ENCODE measurements at regions not wholly inside any gene's neighbourhood (a gene's known extent, or its start where the extent isn't known, plus 50 kb on each side); places are given as distances from the start of the nearest gene placed in this dataset.
"Not testable (repeated sequence)": the region's sequence is repeated elsewhere in the genome, so short reads cannot be mapped to it uniquely, and the experiment has no call there.

DNA sequence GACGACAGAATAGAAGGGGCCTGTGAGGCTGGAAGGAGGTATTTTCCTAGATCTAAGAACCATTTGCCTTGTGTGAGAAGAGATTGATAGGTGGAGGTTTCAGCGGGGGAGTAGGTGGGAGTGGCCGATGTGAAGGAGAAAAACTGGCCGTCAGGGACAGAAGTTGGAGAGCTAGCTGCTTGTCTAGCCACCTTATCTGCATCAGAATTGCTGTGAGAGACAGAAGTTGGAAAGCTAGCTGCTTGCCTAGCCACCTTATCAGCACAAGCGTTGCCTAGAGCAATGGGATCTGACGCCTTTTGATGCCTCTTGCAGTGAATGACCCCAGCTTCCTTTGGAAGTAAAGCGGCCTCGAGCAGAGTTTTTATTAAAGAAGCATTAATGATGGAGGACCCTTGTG lies 283.9 kb downstream of the RPS4Y2 start:
- no peaks in the 10 kb centered on the region for H3K27me3 ChIP-seq (ENCODE audit: control insufficient read depth, insufficient read depth, low read length)
- H3K9ac ChIP-seq (ENCODE audit: low read length in 3 of 3): no peak overlapping the region
- DNase-seq (no peak), FAIRE-seq (no peak)
- intact Hi-C loops (cut with DNase I): no loop called here
- H3K9me3 ChIP-seq (ENCODE audit: control insufficient read depth in 2 of 3, insufficient read depth in 1 of 3, low read length in 3 of 3): no peaks in the 10 kb centered on the region
- no peak overlapping the region for H3K27ac ChIP-seq (ENCODE audit: low read depth in 2 of 2, low read length in 2 of 2)
- H3K4me1 ChIP-seq (ENCODE audit: control insufficient read depth in 2 of 3, insufficient read depth in 2 of 3, low read depth in 1 of 3, low read length in 3 of 3): no peaks in the 10 kb centered on the region
- H3K4me3 ChIP-seq (ENCODE audit: low read length in 3 of 3): no peak overlapping the region
- no peaks in the 10 kb centered on the region for H3K36me3 ChIP-seq (ENCODE audit: control insufficient read depth in 2 of 3, insufficient read depth in 3 of 3, low read length in 3 of 3)
- TF ChIP-seq, protein P1, sequence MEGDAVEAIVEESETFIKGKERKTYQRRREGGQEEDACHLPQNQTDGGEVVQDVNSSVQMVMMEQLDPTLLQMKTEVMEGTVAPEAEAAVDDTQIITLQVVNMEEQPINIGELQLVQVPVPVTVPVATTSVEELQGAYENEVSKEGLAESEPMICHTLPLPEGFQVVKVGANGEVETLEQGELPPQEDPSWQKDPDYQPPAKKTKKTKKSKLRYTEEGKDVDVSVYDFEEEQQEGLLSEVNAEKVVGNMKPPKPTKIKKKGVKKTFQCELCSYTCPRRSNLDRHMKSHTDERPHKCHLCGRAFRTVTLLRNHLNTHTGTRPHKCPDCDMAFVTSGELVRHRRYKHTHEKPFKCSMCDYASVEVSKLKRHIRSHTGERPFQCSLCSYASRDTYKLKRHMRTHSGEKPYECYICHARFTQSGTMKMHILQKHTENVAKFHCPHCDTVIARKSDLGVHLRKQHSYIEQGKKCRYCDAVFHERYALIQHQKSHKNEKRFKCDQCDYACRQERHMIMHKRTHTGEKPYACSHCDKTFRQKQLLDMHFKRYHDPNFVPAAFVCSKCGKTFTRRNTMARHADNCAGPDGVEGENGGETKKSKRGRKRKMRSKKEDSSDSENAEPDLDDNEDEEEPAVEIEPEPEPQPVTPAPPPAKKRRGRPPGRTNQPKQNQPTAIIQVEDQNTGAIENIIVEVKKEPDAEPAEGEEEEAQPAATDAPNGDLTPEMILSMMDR (IDR thresholded peaks at IDR 0.05; ENCODE audit: borderline replicate concordance, extremely low read depth, insufficient read depth): no peak

DNA sequence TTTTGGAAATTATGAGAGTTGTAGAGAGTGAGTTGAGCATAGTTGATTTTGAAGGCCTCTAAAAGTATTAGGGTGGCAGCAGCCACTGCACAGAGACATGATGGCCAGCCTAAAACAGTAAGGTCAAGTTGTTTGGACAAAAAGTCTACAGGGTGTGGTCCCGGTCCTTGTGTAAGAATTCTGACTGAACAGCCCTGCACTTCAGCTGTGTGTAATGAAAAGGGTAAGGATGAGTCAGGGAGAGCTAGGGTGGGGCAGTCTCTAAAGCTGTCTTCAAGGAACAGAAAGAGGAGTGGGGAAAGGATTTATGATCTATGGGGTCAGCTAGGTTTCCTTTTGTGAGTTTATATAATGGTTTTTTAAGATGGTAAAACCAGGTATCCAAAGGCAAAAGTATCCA lies 284.8 kb downstream of the RPS4Y2 start:
- H3K36me3 ChIP-seq (ENCODE audit: control insufficient read depth in 2 of 3, insufficient read depth in 3 of 3, low read length in 3 of 3); intact Hi-C loops (cut with DNase I); H3K27me3 ChIP-seq (ENCODE audit: control insufficient read depth, insufficient read depth, low read length); FAIRE-seq; H3K4me1 ChIP-seq (ENCODE audit: control insufficient read depth in 2 of 3, insufficient read depth in 2 of 3, low read depth in 1 of 3, low read length in 3 of 3); H3K27ac ChIP-seq (ENCODE audit: low read depth in 2 of 2, low read length in 2 of 2); DNase-seq; H3K9me3 ChIP-seq (ENCODE audit: control insufficient read depth in 2 of 3, insufficient read depth in 1 of 3, low read length in 3 of 3); H3K4me3 ChIP-seq (ENCODE audit: low read length in 3 of 3); H3K9ac ChIP-seq (ENCODE audit: low read length in 3 of 3): not testable (repeated sequence)

DNA sequence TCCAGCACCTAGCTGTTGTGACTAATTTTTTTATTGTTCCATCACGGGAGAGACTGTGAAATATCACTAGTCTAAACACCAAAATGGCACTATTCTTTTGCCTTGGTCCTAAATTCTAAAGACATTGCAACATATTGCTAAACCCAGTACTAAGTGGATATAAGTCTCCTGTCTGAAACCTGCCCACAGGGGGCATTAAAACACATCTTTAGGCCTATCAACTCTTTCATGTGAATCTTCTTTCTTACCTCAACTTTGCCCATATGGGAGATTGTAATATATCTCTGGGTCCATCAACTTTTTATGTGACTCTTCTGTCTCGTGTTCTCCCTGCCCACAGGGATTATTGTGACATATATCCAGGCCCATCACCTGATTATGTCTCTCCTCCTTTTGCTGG lies 317.2 kb downstream of the RPS4Y2 start:
- Histone ChIP-seq H3K4me1 (ENCODE audit: control insufficient read depth in 2 of 3, insufficient read depth in 2 of 3, low read depth in 1 of 3, low read length in 3 of 3) (no peaks in the 10 kb centered on the region), H3K9me3 (ENCODE audit: control insufficient read depth in 2 of 3, insufficient read depth in 1 of 3, low read length in 3 of 3) (no peaks in the 10 kb centered on the region), H3K27me3 (ENCODE audit: control insufficient read depth, insufficient read depth, low read length) (no peaks in the 10 kb centered on the region), H3K27ac (ENCODE audit: low read depth in 2 of 2, low read length in 2 of 2) (no peak overlapping the region), H3K36me3 (ENCODE audit: control insufficient read depth in 2 of 3, insufficient read depth in 3 of 3, low read length in 3 of 3) (no peaks in the 10 kb centered on the region), H3K4me3 (ENCODE audit: low read length in 3 of 3) (no peak overlapping the region), H3K9ac (ENCODE audit: low read length in 3 of 3) (no peak overlapping the region)
- FAIRE-seq (no peak), DNase-seq (no peak)
- TF ChIP-seq, protein P1 (IDR thresholded peaks at IDR 0.05; ENCODE audit: borderline replicate concordance, extremely low read depth, insufficient read depth): no peak
- intact Hi-C loops (cut with DNase I): no loop called here

DNA sequence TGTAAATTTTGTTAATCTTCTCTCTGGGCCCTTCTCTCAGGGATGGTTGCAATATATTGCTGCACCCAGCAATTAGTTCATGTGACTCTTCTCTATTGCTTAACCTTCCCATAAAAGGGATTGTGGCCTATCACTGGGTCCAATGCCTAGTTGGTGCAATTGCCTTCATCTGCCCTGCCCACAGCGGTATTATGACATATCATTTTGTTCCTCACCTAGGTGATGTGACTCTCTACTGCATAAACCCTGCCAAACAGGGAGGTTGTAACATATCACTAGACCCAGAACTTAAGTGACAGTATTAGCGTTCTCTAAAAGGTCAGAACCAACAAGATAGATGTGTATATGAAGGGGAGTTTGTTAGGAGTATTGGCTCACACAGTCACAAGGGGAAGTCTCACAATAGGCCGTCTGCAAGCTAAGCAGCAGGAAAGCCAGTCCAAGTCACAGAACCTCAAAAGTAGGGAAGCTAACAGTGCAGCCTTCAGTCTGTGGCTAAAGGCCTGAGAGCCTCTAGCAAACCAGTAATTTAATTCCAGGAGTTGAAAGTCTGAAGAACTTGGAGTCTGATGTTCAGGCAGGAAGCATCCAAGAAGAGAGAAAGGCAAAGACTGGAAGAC lies 317.8 kb downstream of the RPS4Y2 start:
- Histone ChIP-seq H3K36me3 (ENCODE audit: control insufficient read depth in 2 of 3, insufficient read depth in 3 of 3, low read length in 3 of 3) (no peaks in the 10 kb centered on the region), H3K4me1 (ENCODE audit: control insufficient read depth in 2 of 3, insufficient read depth in 2 of 3, low read depth in 1 of 3, low read length in 3 of 3) (no peaks in the 10 kb centered on the region), H3K9me3 (ENCODE audit: control insufficient read depth in 2 of 3, insufficient read depth in 1 of 3, low read length in 3 of 3) (no peaks in the 10 kb centered on the region), H3K27ac (ENCODE audit: low read depth in 2 of 2, low read length in 2 of 2) (no peak overlapping the region), H3K9ac (ENCODE audit: low read length in 3 of 3) (no peak overlapping the region), H3K27me3 (ENCODE audit: control insufficient read depth, insufficient read depth, low read length) (no peaks in the 10 kb centered on the region), H3K4me3 (ENCODE audit: low read length in 3 of 3) (no peak overlapping the region)
- FAIRE-seq (no peak), DNase-seq (no peak)
- intact Hi-C loops (cut with DNase I): no loop called here
- TF ChIP-seq, protein P1 (IDR thresholded peaks at IDR 0.05; ENCODE audit: borderline replicate concordance, extremely low read depth, insufficient read depth): no peak
